SK-N-SH (cell line): ENCODE measurements at regions not wholly inside any gene's neighbourhood (a gene's known extent, or its start where the extent isn't known, plus 50 kb on each side); places are given as distances from the start of the nearest gene placed in this dataset.

Source experiments
- CTCF ChIA-PET: fragments of 300-600, 350-600 bp; formaldehyde crosslinking; extraction: SDS; loops from one replicate; lab custom pipeline; 2021; lab: Yijun Ruan, JAX
- POLR2A ChIA-PET: fragments of 350-600 bp; sonication (Branson Sonifier 250); formaldehyde crosslinking; extraction: SDS; loops from one replicate; lab custom pipeline; 2020; ENCODE audit warnings: antibody characterized with exemption, inconsistent platforms; lab: Yijun Ruan, JAX
- DNase-seq: peaks from one replicate; pipeline ENCODE4 v3.0.0; 2012
- H2AFZ ChIP-seq: fragments of 200-600 bp; sonication (generic); 2 replicates; pipeline ENCODE4 v1.8.1; 2016; ENCODE audit warnings: antibody characterized with exemption, mild to moderate bottlenecking, low read depth
- H3F3A ChIP-seq: fragments of 200-600 bp; sonication (generic); replicated peaks from 2 replicates; pipeline ENCODE3; 2016; ENCODE audit warnings: antibody characterized with exemption, mild to moderate bottlenecking; ENCODE audit not compliant: insufficient read depth
- H3K27ac ChIP-seq, 2 experiments: fragments of 200-500 bp in 1 of 2; fragments of 200-600 bp in 1 of 2; sonication (Bioruptor generic) in 1 of 2; sonication (generic), shearing (Covaris generic) in 1 of 2; 2 replicates each; pipeline versions ENCODE4 v1.5.1 to v1.6.1; 2014 to 2016; ENCODE audit warnings: low read depth in 2 of 2, inconsistent platforms in 1 of 2, low read length in 1 of 2, mild to moderate bottlenecking in 1 of 2, mixed read lengths in 1 of 2
- H3K27me3 ChIP-seq: fragments of 200-600 bp; sonication (generic), shearing (Covaris generic); 2 replicates; pipeline ENCODE4 v1.6.1; 2016; ENCODE audit warnings: mixed run types; ENCODE audit not compliant: insufficient read depth
- H3K36me3 ChIP-seq, 2 experiments: fragments of 200-500 bp in 1 of 2; fragments of 200-600 bp in 1 of 2; sonication (Bioruptor generic) in 1 of 2; sonication (generic) in 1 of 2; replicated peaks in 1 of 2; 2 replicates each; pipeline versions ENCODE3 to v1.5.1; 2014 to 2016; ENCODE audit warnings: low read length in 1 of 2, mild to moderate bottlenecking in 1 of 2; ENCODE audit not compliant: insufficient read depth in 2 of 2, control insufficient read depth in 1 of 2
- H3K4me1 ChIP-seq, 2 experiments: fragments of 200-500 bp in 1 of 2; fragments of 200-600 bp in 1 of 2; sonication (Bioruptor generic) in 1 of 2; sonication (generic), shearing (Covaris generic) in 1 of 2; 2 replicates each; pipeline versions ENCODE4 v1.5.1 to v1.6.1; 2014 to 2016; ENCODE audit warnings: low read depth in 1 of 2, low read length in 1 of 2, mixed run types in 1 of 2; ENCODE audit not compliant: insufficient read depth in 2 of 2, control insufficient read depth in 1 of 2
- H3K4me2 ChIP-seq: fragments of 200-600 bp; sonication (generic), shearing (Covaris generic); 2 replicates; pipeline ENCODE4 v1.6.1; 2017; ENCODE audit warnings: mixed run types
- H3K4me3 ChIP-seq, 2 experiments: fragments of 200-500 bp in 1 of 2; fragments of 200-600 bp in 1 of 2; sonication (Bioruptor generic) in 1 of 2; sonication (generic), shearing (Covaris generic) in 1 of 2; 2 replicates each; pipeline versions ENCODE4 v1.5.1 to v1.8.1; 2014 to 2016; ENCODE audit warnings: low read depth in 2 of 2, inconsistent platforms in 1 of 2, low read length in 1 of 2, mild to moderate bottlenecking in 1 of 2, mixed read lengths in 1 of 2, moderate library complexity in 1 of 2
- H3K79me2 ChIP-seq: fragments of 200-600 bp; sonication (generic); 2 replicates; pipeline ENCODE4 v1.8.1; 2017; ENCODE audit warnings: mild to moderate bottlenecking; ENCODE audit not compliant: insufficient read depth
- H3K9ac ChIP-seq: fragments of 200-600 bp; sonication (generic); 2 replicates; pipeline ENCODE4 v1.6.1; 2017; ENCODE audit warnings: mixed run types
- H3K9me2 ChIP-seq: fragments of 200-600 bp; sonication (generic); 2 replicates; pipeline ENCODE4 v1.6.1; 2017; ENCODE audit warnings: mixed run types
- H3K9me3 ChIP-seq: fragments of 200-600 bp; sonication (generic); 2 replicates; pipeline ENCODE4 v1.6.1; 2017; ENCODE audit warnings: mixed run types, mild to moderate bottlenecking, moderate library complexity
- H4K20me1 ChIP-seq: fragments of 200-600 bp; sonication (generic); 2 replicates; pipeline ENCODE4 v1.6.1; 2017; ENCODE audit warnings: mild to moderate bottlenecking, mixed run types; ENCODE audit not compliant: insufficient read depth
- CHD2 ChIP-seq: fragments of 150-350 bp; IDR thresholded peaks from 2 replicates; pipeline ENCODE4 v1.6.1; 2018; ENCODE audit warnings: low read length; ENCODE audit not compliant: partially characterized antibody
- CTCF ChIP-seq: fragments of 200-600 bp; sonication (generic); IDR thresholded peaks from 2 replicates; pipeline ENCODE4 v1.6.1; 2017; ENCODE audit warnings: antibody characterized with exemption, mild to moderate bottlenecking, moderate library complexity
- EP300 ChIP-seq, 2 experiments: IDR thresholded peaks; 2 replicates each; pipeline versions ENCODE4 v1.4.0 to v1.6.1; 2012; ENCODE audit warnings: borderline replicate concordance in 1 of 2, low read depth in 1 of 2, low read length in 1 of 2
- EZH2phosphoT487 ChIP-seq: fragments of 200-600 bp; sonication (generic); IDR thresholded peaks from 2 replicates; pipeline ENCODE4 v1.6.1; 2017; ENCODE audit warnings: low read depth, mixed run types, mild to moderate bottlenecking, antibody characterized with exemption, moderate library complexity, borderline replicate concordance
- FOXJ3 ChIP-seq: sonication (generic); formaldehyde crosslinking; IDR thresholded peaks from 2 replicates; pipeline ENCODE4 v1.5.1; 2020; ENCODE audit warnings: mild to moderate bottlenecking, missing genetic modification reagents
- FOXM1 ChIP-seq: IDR thresholded peaks from 2 replicates; pipeline ENCODE4 v1.4.0; 2012; ENCODE audit warnings: low read depth, mild to moderate bottlenecking
- GABPA ChIP-seq: IDR thresholded peaks from 2 replicates; pipeline ENCODE4 v1.4.0; 2012; ENCODE audit warnings: low read depth, mild to moderate bottlenecking
- GATA2 ChIP-seq: sonication (generic); formaldehyde crosslinking; IDR thresholded peaks from 2 replicates; pipeline ENCODE4 v1.5.0; 2020; ENCODE audit warnings: mild to moderate bottlenecking, missing genetic modification reagents
- IRF3 ChIP-seq: fragments of 150-350 bp; IDR thresholded peaks from 2 replicates; pipeline ENCODE4 v1.6.1; 2016; ENCODE audit warnings: mild to moderate bottlenecking, low read depth, low read length
- JUND ChIP-seq: IDR thresholded peaks from 2 replicates; pipeline ENCODE4 v1.4.0; 2012
- MEF2A ChIP-seq: IDR thresholded peaks from 2 replicates; pipeline ENCODE4 v1.4.0; 2012; ENCODE audit warnings: low read depth, borderline replicate concordance
- MXI1 ChIP-seq: IDR thresholded peaks from 2 replicates; pipeline ENCODE4 v1.6.1; 2012; ENCODE audit warnings: mild to moderate bottlenecking, low read depth, low read length, improper control_type of control experiment
- NFIC ChIP-seq: IDR thresholded peaks from 2 replicates; pipeline ENCODE4 v1.4.0; 2012; ENCODE audit warnings: borderline replicate concordance
- NRF1 ChIP-seq: IDR thresholded peaks from 2 replicates; pipeline ENCODE4 v1.6.1; 2012; ENCODE audit warnings: low read depth, mild to moderate bottlenecking, low read length
- RAD21 ChIP-seq: IDR thresholded peaks from 2 replicates; pipeline ENCODE4 v1.6.1; 2012; ENCODE audit warnings: mild to moderate bottlenecking, low read length
- RCOR1 ChIP-seq: fragments of 150-350 bp; IDR thresholded peaks from 2 replicates; pipeline ENCODE4 v1.6.1; 2017; ENCODE audit warnings: antibody characterized with exemption, low read length
- REST ChIP-seq: IDR thresholded peaks from 2 replicates; pipeline ENCODE4 v1.6.1; 2012; ENCODE audit warnings: mild to moderate bottlenecking, low read depth, low read length, moderate library complexity
- TAF1 ChIP-seq: IDR thresholded peaks from 2 replicates; pipeline ENCODE4 v1.6.1; 2012; ENCODE audit warnings: low read depth, mild to moderate bottlenecking, low read length, moderate library complexity, borderline replicate concordance
- TEAD4 ChIP-seq: IDR thresholded peaks from 2 replicates; pipeline ENCODE4 v1.4.0; 2012; ENCODE audit warnings: mild to moderate bottlenecking, borderline replicate concordance; ENCODE audit not compliant: insufficient read depth
- ZBTB33 ChIP-seq: IDR thresholded peaks from 2 replicates; pipeline ENCODE4 v1.4.0; 2012; ENCODE audit warnings: low read depth, borderline replicate concordance
- WGBS: methylation state at CpG from one replicate; pipeline ENCODE4 v1.1.6; 2017; ENCODE audit warnings: low lambda C conversion rate; 5-methylcytosine and 5-hydroxymethylcytosine counted together

GRCh38 chr13:105721016-105721415 is 814.4 kb downstream of the EFNB2 start:
- TF ChIP-seq JUND (no peak), TAF1 (no peak), CTCF (no peak), TEAD4 (no peak), MXI1 (no peak), EZH2phosphoT487 (no peak), GATA2 (CRISPR knock-in tag) (no peak), CHD2 (no peak), GABPA (no peak), IRF3 (no peak), RAD21 (no peak), REST (no peak), MEF2A (no peak), NRF1 (no peak), FOXM1 (no peak), FOXJ3 (no peak), ZBTB33 (no peak), NFIC (no peak), RCOR1 (no peak), EP300 (IDR thresholded peaks at IDR 0.05; ENCODE audit: borderline replicate concordance in 1 of 2, low read depth in 1 of 2, low read length in 1 of 2) (no peak)
- TF ChIP-seq, all 33 proteins: peak for 0
- no peak overlapping the region for H3K27ac ChIP-seq
- no peaks in the 10 kb centered on the region for H3K9me2 ChIP-seq
- no peak overlapping the region for H3K4me2 ChIP-seq
- POLR2A ChIA-PET = no interaction called here
- H3K4me3 ChIP-seq = no peak overlapping the region
- H3K4me1 ChIP-seq = no peaks in the 10 kb centered on the region
- H3K9ac ChIP-seq = no peak overlapping the region
- CTCF ChIA-PET = no interaction called here
- no peaks in the 10 kb centered on the region for H3F3A ChIP-seq
- no peaks in the 10 kb centered on the region for H3K36me3 ChIP-seq
- H3K27me3 ChIP-seq = no peaks in the 10 kb centered on the region
- DNase-seq = no peak
- no peaks in the 10 kb centered on the region for H3K9me3 ChIP-seq
- H2AFZ ChIP-seq = no peak overlapping the region
- WGBS = 52% methylated on average over 3 of the region's 3 CpGs
- no peaks in the 10 kb centered on the region for H4K20me1 ChIP-seq
- no peaks in the 10 kb centered on the region for H3K79me2 ChIP-seq
